IPS-18c (cell line): ENCODE measurements at regions not wholly inside any gene's neighbourhood (a gene's known extent, or its start where the extent isn't known, plus 50 kb on each side); places are given as distances from the start of the nearest gene placed in this dataset.
"Not testable (repeated sequence)": the region's sequence is repeated elsewhere in the genome, so short reads cannot be mapped to it uniquely, and the experiment has no call there.

Experiments
- H3K4me3 ChIP-seq: 2 replicates; pipeline ENCODE4 v1.7.0; 2013; ENCODE audit warnings: low read depth, mild to moderate bottlenecking, low read length, moderate library complexity; ENCODE audit not compliant: insufficient read depth
- H3K9me3 ChIP-seq: one replicate; pipeline ENCODE4 v1.6.1; 2013; ENCODE audit warnings: mild to moderate bottlenecking, low read length, moderate library complexity; ENCODE audit not compliant: control insufficient read depth, insufficient read depth

GRCh38 chr9:21695443-21695842, 107.0 kb upstream of the MTAP start:
- H3K9me3 ChIP-seq: peaks cover 3% of the 10 kb centered on the region
- H3K4me3 ChIP-seq: no peak overlapping the region

DNA sequence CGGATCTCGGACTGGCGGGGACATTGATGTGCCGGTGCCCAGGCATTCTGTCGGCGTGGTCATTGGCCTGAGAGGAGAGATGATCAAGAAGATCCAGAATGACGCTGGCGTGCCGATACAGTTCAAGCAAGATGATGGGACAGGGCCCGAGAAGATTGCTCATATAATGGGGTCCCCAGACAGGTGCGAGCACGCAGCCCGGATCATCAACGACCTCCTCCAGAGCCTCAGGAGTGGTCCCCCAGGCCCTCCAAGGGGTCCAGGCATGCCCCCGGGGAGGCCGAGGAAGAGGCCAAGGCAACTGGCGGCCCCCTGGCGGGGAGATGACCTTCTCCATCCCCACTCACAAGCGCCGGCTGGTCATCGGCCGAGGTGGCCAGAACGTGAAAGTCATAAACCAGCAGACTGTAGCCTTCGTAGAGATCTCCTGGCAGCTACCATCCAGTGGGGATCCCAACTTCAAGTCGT, 106.5 kb upstream of the MTAP start:
- Histone ChIP-seq H3K4me3 (no peak overlapping the region), H3K9me3 (peaks cover 3% of the 10 kb centered on the region)

GRCh38 chr9:21696411-21696871, 106.0 kb upstream of the MTAP start:
- peaks cover 3% of the 10 kb centered on the region for H3K9me3 ChIP-seq
- H3K4me3 ChIP-seq: peak overlapping the region; percentile 24; the same call in 1 of the 2 replicates

GRCh38 chr9:21708260-21708711, 94.2 kb upstream of the MTAP start:
- Histone ChIP-seq H3K9me3 (no peaks in the 10 kb centered on the region), H3K4me3 (no peak overlapping the region)

DNA sequence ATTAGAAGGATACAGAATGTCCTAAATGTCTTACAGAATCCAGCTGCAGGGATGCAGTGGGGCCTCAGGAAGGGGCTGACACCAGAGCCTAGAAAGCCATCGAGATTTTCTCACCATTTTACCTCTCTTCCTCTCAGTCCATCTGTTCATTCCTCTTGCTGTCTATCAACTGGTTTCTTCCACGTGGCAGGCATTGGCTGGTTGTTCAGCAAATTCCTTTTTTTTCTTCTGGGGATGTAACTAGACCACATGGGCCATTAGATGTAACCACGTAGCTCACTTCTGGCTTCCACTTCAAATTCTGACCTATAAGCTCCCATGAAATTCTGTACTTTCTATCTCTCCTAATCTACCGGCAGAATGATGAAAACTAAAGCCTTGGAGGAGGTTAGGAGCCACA, 93.6 kb upstream of the MTAP start:
- H3K4me3 ChIP-seq: no peak overlapping the region
- no peaks in the 10 kb centered on the region for H3K9me3 ChIP-seq

- no peaks in the 10 kb centered on the region for H3K9me3 ChIP-seq
- no peak overlapping the region for H3K4me3 ChIP-seq
These were observed 92.9 kb upstream of the MTAP start for GRCh38 chr9:21709464-21710058.

GRCh38 chr9:21710548-21711191, 91.8 kb upstream of the MTAP start:
- no peaks in the 10 kb centered on the region for H3K9me3 ChIP-seq
- no peak overlapping the region for H3K4me3 ChIP-seq

DNA sequence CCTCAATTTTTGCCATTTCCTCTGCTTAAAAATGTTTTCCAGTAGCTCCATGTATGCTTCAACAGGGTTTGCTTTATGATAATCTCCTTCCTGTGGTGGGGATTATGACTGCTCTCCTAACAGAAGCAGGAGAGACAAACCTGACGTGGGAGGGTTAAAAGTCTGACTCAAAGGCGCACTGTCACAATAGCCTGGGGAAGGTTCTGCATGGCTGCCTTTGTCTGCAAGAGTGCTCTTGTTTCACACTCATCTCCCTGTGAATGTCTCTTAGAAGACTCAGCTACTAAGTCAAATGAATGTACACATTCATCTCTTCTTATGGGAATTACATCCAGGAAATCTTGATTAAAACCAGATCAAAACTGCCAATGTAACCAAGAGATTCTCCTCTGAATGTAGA, 90.9 kb upstream of the MTAP start:
- no peak overlapping the region for H3K4me3 ChIP-seq
- no peaks in the 10 kb centered on the region for H3K9me3 ChIP-seq

- no peak overlapping the region for H3K4me3 ChIP-seq
These were observed 87.0 kb upstream of the MTAP start for GRCh38 chr9:21715408-21715807.

DNA sequence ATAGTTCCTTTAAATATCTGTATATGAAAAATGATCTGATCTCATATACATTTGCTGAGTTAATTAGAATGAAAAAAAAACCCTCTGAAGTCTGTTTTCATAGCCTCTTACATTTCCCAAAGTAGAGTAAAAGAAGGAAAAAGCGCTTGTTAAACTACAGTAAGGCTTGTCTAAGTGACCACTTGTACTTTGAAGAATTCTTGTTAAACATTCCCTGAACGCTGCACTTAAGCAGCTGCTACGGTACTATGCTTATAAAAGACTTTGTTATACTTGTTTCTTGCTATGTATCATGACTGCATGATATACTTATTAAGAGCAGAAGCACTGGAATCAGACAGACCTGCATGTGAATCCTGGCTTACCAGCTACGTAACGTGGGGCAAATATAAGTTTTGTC, 81.7 kb upstream of the MTAP start:
- H3K4me3 ChIP-seq: no peak overlapping the region
- no peaks in the 10 kb centered on the region for H3K9me3 ChIP-seq

More at GRCh38 chr9:21715408-21715807, 87.0 kb upstream of the MTAP start:
- H3K9me3 ChIP-seq: no peaks in the 10 kb centered on the region

DNA sequence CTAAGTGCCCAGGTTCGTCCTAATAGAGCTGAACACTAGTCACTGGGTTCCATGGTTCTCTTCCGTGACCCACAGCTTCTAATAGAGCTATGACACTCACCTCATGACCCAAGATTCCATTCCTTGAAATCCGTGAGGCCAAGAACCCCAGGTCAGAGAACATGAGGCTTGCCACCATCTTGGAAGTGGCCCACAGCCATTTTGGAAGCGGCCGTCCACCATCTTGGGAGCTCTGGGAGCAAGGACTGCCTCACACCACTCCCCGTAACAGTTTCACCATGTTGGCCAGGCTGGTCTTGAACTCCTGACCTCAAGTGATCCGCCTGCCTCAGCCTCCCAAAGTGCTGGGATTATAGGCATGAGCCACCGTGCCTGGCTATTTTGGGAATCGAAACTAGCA, 75.0 kb upstream of the MTAP start:
- not testable (repeated sequence) for H3K4me3 ChIP-seq

GRCh38 chr9:21728781-21729180, 73.7 kb upstream of the MTAP start:
- Histone ChIP-seq H3K4me3 (no peak overlapping the region), H3K9me3 (no peaks in the 10 kb centered on the region)

More for the DNA sequence above, 75.0 kb upstream of the MTAP start:
- not testable (repeated sequence) for H3K9me3 ChIP-seq

DNA sequence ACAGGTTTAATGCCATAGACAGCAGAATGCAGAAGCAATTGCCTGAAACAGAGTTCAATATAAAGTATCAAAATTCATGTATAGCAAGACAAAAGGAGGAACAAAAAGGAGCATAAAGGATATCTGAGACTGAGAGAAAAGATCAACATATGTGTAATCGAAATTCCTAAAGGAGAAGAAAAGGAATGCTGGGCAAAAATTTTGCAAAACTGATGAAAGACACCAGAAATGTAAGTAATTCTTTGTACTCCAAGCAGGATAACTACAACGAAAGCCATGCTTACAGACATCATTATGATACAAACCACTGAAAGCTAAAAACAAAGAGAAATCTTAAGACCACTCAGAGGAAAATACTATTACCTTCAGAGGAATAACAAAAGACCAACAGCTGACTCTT, 72.8 kb upstream of the MTAP start:
- Histone ChIP-seq H3K4me3 (no peak overlapping the region), H3K9me3 (no peaks in the 10 kb centered on the region)

DNA sequence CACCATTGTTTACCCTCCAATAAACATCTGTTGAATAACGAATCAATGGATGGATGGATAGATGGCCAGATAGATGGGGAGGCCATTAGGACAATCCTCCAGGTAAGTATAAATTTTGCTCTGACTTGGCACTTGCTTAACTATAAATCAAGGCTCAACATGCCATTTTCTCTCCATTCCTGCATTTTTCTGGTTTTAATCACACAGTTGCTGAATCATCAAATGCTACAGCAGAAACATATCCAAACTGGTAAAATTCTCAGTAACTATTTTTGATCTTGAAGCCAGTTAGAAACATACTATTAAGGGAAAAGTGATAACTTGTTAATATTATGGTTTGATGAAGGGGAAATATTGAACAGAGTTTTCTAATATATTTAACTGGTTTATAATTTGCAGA, 71.5 kb upstream of the MTAP start:
- no peaks in the 10 kb centered on the region for H3K9me3 ChIP-seq
- no peak overlapping the region for H3K4me3 ChIP-seq

GRCh38 chr9:21741151-21741550, 61.3 kb upstream of the MTAP start:
- Histone ChIP-seq H3K4me3 (no peak overlapping the region), H3K9me3 (no peaks in the 10 kb centered on the region)

GRCh38 chr9:21744320-21744719, 58.1 kb upstream of the MTAP start:
- no peak overlapping the region for H3K4me3 ChIP-seq
- H3K9me3 ChIP-seq: no peaks in the 10 kb centered on the region

- no peak overlapping the region for H3K4me3 ChIP-seq
- H3K9me3 ChIP-seq: no peaks in the 10 kb centered on the region
These were observed 57.6 kb upstream of the MTAP start for GRCh38 chr9:21744841-21745240.

DNA sequence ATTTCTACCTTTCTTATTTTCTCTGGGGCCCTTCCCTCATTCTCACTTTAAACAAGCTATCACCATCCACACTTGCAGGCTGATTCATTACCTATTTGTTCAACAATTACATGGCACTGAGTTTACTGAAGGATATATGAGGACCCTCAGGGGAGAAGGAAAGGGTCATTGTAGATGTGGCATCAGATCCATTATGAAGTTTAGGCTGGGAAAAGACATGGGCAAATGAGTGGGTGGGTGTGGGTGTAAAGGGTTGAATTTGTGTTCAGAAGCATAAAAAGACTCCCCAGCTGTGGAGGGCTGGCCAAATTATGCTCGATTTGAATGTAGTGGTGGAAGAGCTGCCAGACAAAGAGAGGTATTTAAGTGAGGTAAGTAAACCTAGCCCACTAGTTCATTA, 55.9 kb upstream of the MTAP start:
- H3K9me3 ChIP-seq: no peaks in the 10 kb centered on the region
- H3K4me3 ChIP-seq: no peak overlapping the region

GRCh38 chr9:21747175-21747574, 55.3 kb upstream of the MTAP start:
- Histone ChIP-seq H3K9me3 (no peaks in the 10 kb centered on the region), H3K4me3 (no peak overlapping the region)
